ENCODE measurements at regions not wholly inside any gene's neighbourhood (a gene's known extent, or its start where the extent isn't known, plus 50 kb on each side); places are given as distances from the start of the nearest gene placed in this dataset.

DNA sequence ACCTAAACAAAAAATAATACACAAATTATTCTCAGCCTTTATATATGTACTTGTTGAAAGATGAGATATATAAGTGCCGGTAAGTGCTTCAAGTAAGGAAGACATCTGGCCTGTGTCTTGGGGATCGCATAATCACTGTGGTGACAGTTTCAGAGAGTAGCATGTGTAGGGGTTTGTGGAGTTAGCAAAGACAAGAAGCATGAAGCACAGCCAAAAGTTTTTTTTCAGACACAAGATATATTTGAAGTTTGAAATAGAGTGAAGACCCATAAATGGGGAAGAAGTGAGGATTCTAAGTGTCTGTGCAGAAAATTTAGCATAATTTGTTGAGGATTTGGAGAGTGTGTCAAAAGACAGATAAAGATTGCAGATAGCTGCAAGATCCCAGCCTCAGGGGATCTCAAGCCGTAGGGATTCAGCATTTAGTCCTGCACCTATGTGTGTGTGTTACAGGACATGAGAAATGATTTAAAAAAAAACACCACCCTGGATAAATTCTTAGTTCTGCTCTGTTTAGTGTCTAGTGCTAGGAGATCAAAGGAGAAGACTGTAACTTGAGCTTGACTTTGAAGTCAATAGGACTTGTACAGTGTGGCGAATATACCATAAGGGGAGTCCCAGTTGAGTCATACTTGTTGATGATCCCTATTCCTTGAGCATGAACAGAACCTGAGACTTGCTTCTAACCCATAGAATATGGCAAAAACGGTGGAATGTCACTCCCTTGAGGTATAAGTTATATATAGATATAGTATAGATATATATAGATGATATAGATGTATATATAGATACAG is 123.9 kb upstream of the GRM7 start:
- TF ChIP-seq, protein P1, sequence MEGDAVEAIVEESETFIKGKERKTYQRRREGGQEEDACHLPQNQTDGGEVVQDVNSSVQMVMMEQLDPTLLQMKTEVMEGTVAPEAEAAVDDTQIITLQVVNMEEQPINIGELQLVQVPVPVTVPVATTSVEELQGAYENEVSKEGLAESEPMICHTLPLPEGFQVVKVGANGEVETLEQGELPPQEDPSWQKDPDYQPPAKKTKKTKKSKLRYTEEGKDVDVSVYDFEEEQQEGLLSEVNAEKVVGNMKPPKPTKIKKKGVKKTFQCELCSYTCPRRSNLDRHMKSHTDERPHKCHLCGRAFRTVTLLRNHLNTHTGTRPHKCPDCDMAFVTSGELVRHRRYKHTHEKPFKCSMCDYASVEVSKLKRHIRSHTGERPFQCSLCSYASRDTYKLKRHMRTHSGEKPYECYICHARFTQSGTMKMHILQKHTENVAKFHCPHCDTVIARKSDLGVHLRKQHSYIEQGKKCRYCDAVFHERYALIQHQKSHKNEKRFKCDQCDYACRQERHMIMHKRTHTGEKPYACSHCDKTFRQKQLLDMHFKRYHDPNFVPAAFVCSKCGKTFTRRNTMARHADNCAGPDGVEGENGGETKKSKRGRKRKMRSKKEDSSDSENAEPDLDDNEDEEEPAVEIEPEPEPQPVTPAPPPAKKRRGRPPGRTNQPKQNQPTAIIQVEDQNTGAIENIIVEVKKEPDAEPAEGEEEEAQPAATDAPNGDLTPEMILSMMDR (IDR thresholded peaks at IDR 0.05 in 2 of 3, conservative IDR thresholded peaks at IDR 0.05 in 1 of 3; ENCODE audit: insufficient read depth in 2 of 3, low read depth in 1 of 3, low read length in 3 of 3): no peak
- no peak for TF ChIP-seq ZFP36 (IDR thresholded peaks at IDR 0.05; ENCODE audit: low read depth, low read length, partially characterized antibody)
- TF ChIP-seq, protein P2, sequence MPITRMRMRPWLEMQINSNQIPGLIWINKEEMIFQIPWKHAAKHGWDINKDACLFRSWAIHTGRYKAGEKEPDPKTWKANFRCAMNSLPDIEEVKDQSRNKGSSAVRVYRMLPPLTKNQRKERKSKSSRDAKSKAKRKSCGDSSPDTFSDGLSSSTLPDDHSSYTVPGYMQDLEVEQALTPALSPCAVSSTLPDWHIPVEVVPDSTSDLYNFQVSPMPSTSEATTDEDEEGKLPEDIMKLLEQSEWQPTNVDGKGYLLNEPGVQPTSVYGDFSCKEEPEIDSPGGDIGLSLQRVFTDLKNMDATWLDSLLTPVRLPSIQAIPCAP (CRISPR knock-in tag; IDR thresholded peaks at IDR 0.05; ENCODE audit: borderline replicate concordance): no peak
- TF ChIP-seq, protein P3, sequence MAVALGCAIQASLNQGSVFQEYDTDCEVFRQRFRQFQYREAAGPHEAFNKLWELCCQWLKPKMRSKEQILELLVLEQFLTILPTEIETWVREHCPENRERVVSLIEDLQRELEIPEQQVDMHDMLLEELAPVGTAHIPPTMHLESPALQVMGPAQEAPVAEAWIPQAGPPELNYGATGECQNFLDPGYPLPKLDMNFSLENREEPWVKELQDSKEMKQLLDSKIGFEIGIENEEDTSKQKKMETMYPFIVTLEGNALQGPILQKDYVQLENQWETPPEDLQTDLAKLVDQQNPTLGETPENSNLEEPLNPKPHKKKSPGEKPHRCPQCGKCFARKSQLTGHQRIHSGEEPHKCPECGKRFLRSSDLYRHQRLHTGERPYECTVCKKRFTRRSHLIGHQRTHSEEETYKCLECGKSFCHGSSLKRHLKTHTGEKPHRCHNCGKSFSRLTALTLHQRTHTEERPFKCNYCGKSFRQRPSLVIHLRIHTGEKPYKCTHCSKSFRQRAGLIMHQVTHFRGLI (CRISPR knock-in tag; IDR thresholded peaks at IDR 0.05): no peak
- no peak for TF ChIP-seq TCF7 (IDR thresholded peaks at IDR 0.05; ENCODE audit: borderline replicate concordance)
- TF ChIP-seq POLR2A (conservative IDR thresholded peaks at IDR 0.05): no peak
- TF ChIP-seq, protein P4, sequence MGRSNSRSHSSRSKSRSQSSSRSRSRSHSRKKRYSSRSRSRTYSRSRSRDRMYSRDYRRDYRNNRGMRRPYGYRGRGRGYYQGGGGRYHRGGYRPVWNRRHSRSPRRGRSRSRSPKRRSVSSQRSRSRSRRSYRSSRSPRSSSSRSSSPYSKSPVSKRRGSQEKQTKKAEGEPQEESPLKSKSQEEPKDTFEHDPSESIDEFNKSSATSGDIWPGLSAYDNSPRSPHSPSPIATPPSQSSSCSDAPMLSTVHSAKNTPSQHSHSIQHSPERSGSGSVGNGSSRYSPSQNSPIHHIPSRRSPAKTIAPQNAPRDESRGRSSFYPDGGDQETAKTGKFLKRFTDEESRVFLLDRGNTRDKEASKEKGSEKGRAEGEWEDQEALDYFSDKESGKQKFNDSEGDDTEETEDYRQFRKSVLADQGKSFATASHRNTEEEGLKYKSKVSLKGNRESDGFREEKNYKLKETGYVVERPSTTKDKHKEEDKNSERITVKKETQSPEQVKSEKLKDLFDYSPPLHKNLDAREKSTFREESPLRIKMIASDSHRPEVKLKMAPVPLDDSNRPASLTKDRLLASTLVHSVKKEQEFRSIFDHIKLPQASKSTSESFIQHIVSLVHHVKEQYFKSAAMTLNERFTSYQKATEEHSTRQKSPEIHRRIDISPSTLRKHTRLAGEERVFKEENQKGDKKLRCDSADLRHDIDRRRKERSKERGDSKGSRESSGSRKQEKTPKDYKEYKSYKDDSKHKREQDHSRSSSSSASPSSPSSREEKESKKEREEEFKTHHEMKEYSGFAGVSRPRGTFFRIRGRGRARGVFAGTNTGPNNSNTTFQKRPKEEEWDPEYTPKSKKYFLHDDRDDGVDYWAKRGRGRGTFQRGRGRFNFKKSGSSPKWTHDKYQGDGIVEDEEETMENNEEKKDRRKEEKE (IDR thresholded peaks at IDR 0.05; ENCODE audit: borderline replicate concordance in 1 of 2, control insufficient read depth in 1 of 2, low read depth in 2 of 2, low read length in 1 of 2): no peak
- TF ChIP-seq ZNF75A (CRISPR knock-in tag; IDR thresholded peaks at IDR 0.05): no peak
- TF ChIP-seq EP300 (IDR thresholded peaks at IDR 0.05; ENCODE audit: low read length): no peak
- no peak for TF ChIP-seq ZBTB8A (IDR thresholded peaks at IDR 0.05; ENCODE audit: partially characterized antibody)
- TF ChIP-seq, protein P5, sequence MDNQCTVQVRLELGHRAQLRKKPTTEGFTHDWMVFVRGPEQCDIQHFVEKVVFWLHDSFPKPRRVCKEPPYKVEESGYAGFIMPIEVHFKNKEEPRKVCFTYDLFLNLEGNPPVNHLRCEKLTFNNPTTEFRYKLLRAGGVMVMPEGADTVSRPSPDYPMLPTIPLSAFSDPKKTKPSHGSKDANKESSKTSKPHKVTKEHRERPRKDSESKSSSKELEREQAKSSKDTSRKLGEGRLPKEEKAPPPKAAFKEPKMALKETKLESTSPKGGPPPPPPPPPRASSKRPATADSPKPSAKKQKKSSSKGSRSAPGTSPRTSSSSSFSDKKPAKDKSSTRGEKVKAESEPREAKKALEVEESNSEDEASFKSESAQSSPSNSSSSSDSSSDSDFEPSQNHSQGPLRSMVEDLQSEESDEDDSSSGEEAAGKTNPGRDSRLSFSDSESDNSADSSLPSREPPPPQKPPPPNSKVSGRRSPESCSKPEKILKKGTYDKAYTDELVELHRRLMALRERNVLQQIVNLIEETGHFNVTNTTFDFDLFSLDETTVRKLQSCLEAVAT (IDR thresholded peaks at IDR 0.05): no peak
- no peak for TF ChIP-seq CREM (IDR thresholded peaks at IDR 0.05; ENCODE audit: low read depth)
- TF ChIP-seq MYNN (IDR thresholded peaks at IDR 0.05): no peak
- no peak for TF ChIP-seq MYNN (CRISPR knock-in tag; IDR thresholded peaks at IDR 0.05)
